CD8-positive, alpha-beta memory T cell (primary cell): ENCODE measurements at regions not wholly inside any gene's neighbourhood (a gene's known extent, or its start where the extent isn't known, plus 50 kb on each side); places are given as distances from the start of the nearest gene placed in this dataset.
"Not testable (repeated sequence)": the region's sequence is repeated elsewhere in the genome, so short reads cannot be mapped to it uniquely, and the experiment has no call there.

ENCODE experiments used
- CTCF ChIA-PET: fragments of 350-600 bp; sonication (Branson Sonifier 250); formaldehyde crosslinking; loops from one replicate; lab custom pipeline; 2021; ENCODE audit warnings: antibody characterized with exemption; lab: Charles Lee
- POLR2A ChIA-PET: fragments of 350-600 bp; sonication (Branson Sonifier 250); formaldehyde crosslinking; loops from one replicate; lab custom pipeline; 2021; ENCODE audit warnings: antibody characterized with exemption; lab: Charles Lee
- DNase-seq, 5 donors: peaks; one replicate each; pipeline versions ENCODE4 v3.0.0 to v3.0.0-alpha.2; 2020 to 2022; ENCODE audit warnings: mixed read lengths in 1 of 5
- H3K27ac ChIP-seq: one replicate; pipeline ENCODE4 v1.7.0; 2013; ENCODE audit warnings: low read depth, mild to moderate bottlenecking, low read length, moderate library complexity
- H3K27me3 ChIP-seq: 2 replicates; pipeline ENCODE4 v1.7.0; 2013; ENCODE audit warnings: low read length, mild to moderate bottlenecking; ENCODE audit not compliant: insufficient read depth, poor library complexity, severe bottlenecking
- H3K36me3 ChIP-seq: 2 replicates; pipeline ENCODE4 v1.7.0; 2013; ENCODE audit warnings: mild to moderate bottlenecking, low read length, moderate library complexity; ENCODE audit not compliant: insufficient read depth
- H3K4me1 ChIP-seq: 2 replicates; pipeline ENCODE4 v1.7.0; 2013; ENCODE audit warnings: mild to moderate bottlenecking, low read length, moderate library complexity; ENCODE audit not compliant: insufficient read depth
- H3K4me3 ChIP-seq: 2 replicates; pipeline ENCODE4 v1.7.0; 2013; ENCODE audit warnings: mild to moderate bottlenecking, low read length
- H3K9me3 ChIP-seq: 2 replicates; pipeline ENCODE4 v1.7.0; 2013; ENCODE audit warnings: mild to moderate bottlenecking, low read length
- H3K27ac Mint-ChIP-seq, 8 donors: one replicate each; pipeline ENCODE4 v1.8.0; 2020 to 2021; ENCODE audit warnings: mixed read lengths in 8 of 8, mild to moderate bottlenecking in 6 of 8, inconsistent platforms in 3 of 8, moderate library complexity in 3 of 8
- H3K27me3 Mint-ChIP-seq, 2 donors: one replicate each; pipeline ENCODE4 v1.8.0; 2020 to 2021; ENCODE audit warnings: mixed read lengths in 2 of 2, mild to moderate bottlenecking in 1 of 2, moderate library complexity in 1 of 2
- H3K36me3 Mint-ChIP-seq, 3 donors: one replicate each; pipeline ENCODE4 v1.8.0; 2020 to 2021; ENCODE audit warnings: mixed read lengths in 3 of 3, inconsistent platforms in 1 of 3, mild to moderate bottlenecking in 1 of 3
- H3K4me1 Mint-ChIP-seq, 3 donors: one replicate each; pipeline ENCODE4 v1.8.0; 2020 to 2021; ENCODE audit warnings: mixed read lengths in 3 of 3, inconsistent platforms in 1 of 3, mild to moderate bottlenecking in 1 of 3
- H3K4me3 Mint-ChIP-seq, 7 donors: one replicate each; pipeline ENCODE4 v1.8.0; 2020 to 2021; ENCODE audit warnings: mixed read lengths in 7 of 7, mild to moderate bottlenecking in 6 of 7, moderate library complexity in 4 of 7, inconsistent platforms in 2 of 7
- H3K9me3 Mint-ChIP-seq, 5 donors: one replicate each; pipeline ENCODE4 v1.8.0; 2020 to 2022; ENCODE audit warnings: mixed read lengths in 5 of 5, mild to moderate bottlenecking in 3 of 5, moderate library complexity in 2 of 5, inconsistent platforms in 1 of 5

GRCh38 chr3:22846566-22846965 is 356.6 kb upstream of the UBE2E2 start:
- Histone ChIP-seq H3K4me1 (no peaks in the 10 kb centered on the region), H3K4me3 (no peak overlapping the region), H3K36me3 (no peaks in the 10 kb centered on the region), H3K9me3 (no peaks in the 10 kb centered on the region), H3K27ac (no peak overlapping the region), H3K27me3 (no peaks in the 10 kb centered on the region)
- no peak overlapping the region for H3K27ac Mint-ChIP-seq
- CTCF ChIA-PET: no interaction called here
- no peaks in the 10 kb centered on the region for H3K4me1 Mint-ChIP-seq
- no peak for DNase-seq
- H3K36me3 Mint-ChIP-seq: no peaks in the 10 kb centered on the region
- H3K9me3 Mint-ChIP-seq: peaks cover 4 to 15% (median 6%) of the 10 kb centered on the region in 5 donors
- no peaks in the 10 kb centered on the region for H3K27me3 Mint-ChIP-seq
- POLR2A ChIA-PET: no interaction called here
- H3K4me3 Mint-ChIP-seq: no peak overlapping the region

- H3K36me3 Mint-ChIP-seq, H3K4me1 ChIP-seq, CTCF ChIA-PET, H3K4me3 Mint-ChIP-seq, H3K27me3 ChIP-seq, H3K27me3 Mint-ChIP-seq, H3K9me3 ChIP-seq, DNase-seq, H3K27ac Mint-ChIP-seq, POLR2A ChIA-PET, H3K4me1 Mint-ChIP-seq, H3K9me3 Mint-ChIP-seq, H3K36me3 ChIP-seq, H3K27ac ChIP-seq, H3K4me3 ChIP-seq: not testable (repeated sequence)
Observed at GRCh38 chr3:22849583-22849982, 353.5 kb upstream of the UBE2E2 start.

GRCh38 chr3:22856811-22857210 is 346.3 kb upstream of the UBE2E2 start:
- Mint-ChIP-seq H3K27me3 (no peaks in the 10 kb centered on the region), H3K4me1 (no peaks in the 10 kb centered on the region), H3K9me3 (peaks cover 0 to 6% (median 4%) of the 10 kb centered on the region in 5 donors), H3K36me3 (no peaks in the 10 kb centered on the region), H3K4me3 (no peak overlapping the region), H3K27ac (no peak overlapping the region)
- no peak overlapping the region for H3K4me3 ChIP-seq
- no peaks in the 10 kb centered on the region for H3K36me3 ChIP-seq
- ChIA-PET CTCF (no interaction called here), POLR2A (no interaction called here)
- H3K27ac ChIP-seq: no peak overlapping the region
- H3K4me1 ChIP-seq: no peaks in the 10 kb centered on the region
- no peak for DNase-seq
- no peaks in the 10 kb centered on the region for H3K9me3 ChIP-seq
- H3K27me3 ChIP-seq: no peaks in the 10 kb centered on the region

- Histone ChIP-seq H3K9me3 (no peaks in the 10 kb centered on the region), H3K4me1 (no peaks in the 10 kb centered on the region), H3K27ac (no peak overlapping the region), H3K27me3 (no peaks in the 10 kb centered on the region), H3K4me3 (no peak overlapping the region), H3K36me3 (no peaks in the 10 kb centered on the region)
- DNase-seq: no peak
- CTCF ChIA-PET: no interaction called here
- Mint-ChIP-seq H3K36me3 (no peaks in the 10 kb centered on the region), H3K4me1 (no peaks in the 10 kb centered on the region), H3K27me3 (no peaks in the 10 kb centered on the region), H3K4me3 (no peak overlapping the region), H3K27ac (no peak overlapping the region), H3K9me3 (peaks cover 0 to 6% (median 2%) of the 10 kb centered on the region in 5 donors)
- POLR2A ChIA-PET: no interaction called here
Observed at GRCh38 chr3:22858486-22858885, 344.6 kb upstream of the UBE2E2 start.

GRCh38 chr3:22859618-22860017 is 343.5 kb upstream of the UBE2E2 start:
- no peaks in the 10 kb centered on the region for H3K4me1 Mint-ChIP-seq
- Histone ChIP-seq H3K9me3 (no peaks in the 10 kb centered on the region), H3K27ac (no peak overlapping the region), H3K4me1 (no peaks in the 10 kb centered on the region), H3K4me3 (no peak overlapping the region), H3K36me3 (no peaks in the 10 kb centered on the region), H3K27me3 (no peaks in the 10 kb centered on the region)
- CTCF ChIA-PET: no interaction called here
- no peak overlapping the region for H3K4me3 Mint-ChIP-seq
- POLR2A ChIA-PET: no interaction called here
- H3K9me3 Mint-ChIP-seq: peaks cover 2 to 6% (median 4%) of the 10 kb centered on the region in 5 donors
- H3K27me3 Mint-ChIP-seq: peaks cover 0 to 3% of the 10 kb centered on the region in 2 donors
- H3K36me3 Mint-ChIP-seq: no peaks in the 10 kb centered on the region
- H3K27ac Mint-ChIP-seq: no peak overlapping the region
- no peak for DNase-seq

GRCh38 chr3:22861426-22861825 is 341.7 kb upstream of the UBE2E2 start:
- H3K27me3 ChIP-seq: no peaks in the 10 kb centered on the region
- Mint-ChIP-seq H3K27ac (no peak overlapping the region), H3K4me1 (no peaks in the 10 kb centered on the region), H3K27me3 (peaks cover 0 to 3% of the 10 kb centered on the region in 2 donors), H3K9me3 (peaks cover 2 to 6% (median 4%) of the 10 kb centered on the region in 5 donors), H3K36me3 (no peaks in the 10 kb centered on the region), H3K4me3 (no peak overlapping the region)
- no peak for DNase-seq
- H3K36me3 ChIP-seq: no peaks in the 10 kb centered on the region
- POLR2A ChIA-PET: no interaction called here
- H3K4me3 ChIP-seq: no peak overlapping the region
- CTCF ChIA-PET: no interaction called here
- H3K4me1 ChIP-seq: no peaks in the 10 kb centered on the region
- H3K27ac ChIP-seq: no peak overlapping the region
- no peaks in the 10 kb centered on the region for H3K9me3 ChIP-seq

- no peak for DNase-seq
- Histone ChIP-seq H3K9me3 (no peaks in the 10 kb centered on the region), H3K4me3 (no peak overlapping the region), H3K36me3 (no peaks in the 10 kb centered on the region), H3K27ac (no peak overlapping the region), H3K27me3 (no peaks in the 10 kb centered on the region), H3K4me1 (no peaks in the 10 kb centered on the region)
- H3K36me3 Mint-ChIP-seq: no peaks in the 10 kb centered on the region
- no peaks in the 10 kb centered on the region for H3K4me1 Mint-ChIP-seq
- peaks cover 0 to 8% (median 2%) of the 10 kb centered on the region in 5 donors for H3K9me3 Mint-ChIP-seq
- H3K27ac Mint-ChIP-seq: no peak overlapping the region
- ChIA-PET CTCF (no interaction called here), POLR2A (no interaction called here)
- peaks cover 0 to 3% of the 10 kb centered on the region in 2 donors for H3K27me3 Mint-ChIP-seq
- H3K4me3 Mint-ChIP-seq: no peak overlapping the region
Observed at GRCh38 chr3:22862111-22862510, 341.0 kb upstream of the UBE2E2 start.

- H3K27ac ChIP-seq, H3K9me3 ChIP-seq, H3K27me3 ChIP-seq, H3K4me1 Mint-ChIP-seq, H3K27ac Mint-ChIP-seq, H3K36me3 Mint-ChIP-seq, H3K4me1 ChIP-seq, H3K4me3 Mint-ChIP-seq, H3K27me3 Mint-ChIP-seq, DNase-seq, H3K4me3 ChIP-seq, H3K36me3 ChIP-seq, CTCF ChIA-PET, POLR2A ChIA-PET: not testable (repeated sequence)
- H3K9me3 Mint-ChIP-seq: peaks cover 0 to 15% (median 2%) of the 10 kb centered on the region in 5 donors
Observed at GRCh38 chr3:22882834-22883233, 320.3 kb upstream of the UBE2E2 start.

- H3K9me3 Mint-ChIP-seq: peaks cover 0 to 19% (median 2%) of the 10 kb centered on the region in 5 donors
- CTCF ChIA-PET: no interaction called here
- Histone ChIP-seq H3K27ac (no peak overlapping the region), H3K27me3 (no peaks in the 10 kb centered on the region), H3K4me1 (no peaks in the 10 kb centered on the region), H3K9me3 (no peaks in the 10 kb centered on the region), H3K36me3 (no peaks in the 10 kb centered on the region), H3K4me3 (no peak overlapping the region)
- no peak for DNase-seq
- H3K27me3 Mint-ChIP-seq: no peaks in the 10 kb centered on the region
- H3K4me1 Mint-ChIP-seq: no peaks in the 10 kb centered on the region
- H3K36me3 Mint-ChIP-seq: no peaks in the 10 kb centered on the region
- POLR2A ChIA-PET: no interaction called here
- no peak overlapping the region for H3K27ac Mint-ChIP-seq
- no peak overlapping the region for H3K4me3 Mint-ChIP-seq
Observed at GRCh38 chr3:22885039-22885438, 318.1 kb upstream of the UBE2E2 start.
